WTC11 (cell line): ENCODE measurements at regions not wholly inside any gene's neighbourhood (a gene's known extent, or its start where the extent isn't known, plus 50 kb on each side); places are given as distances from the start of the nearest gene placed in this dataset.

Experiments used
- ATAC-seq: fragments of 200-7000 bp; cut with Tn5 transposase; 2 replicates; pipeline ENCODE4 v1.10.0; 2021; ENCODE audit warnings: mild to moderate bottlenecking, moderate library complexity
- CTCF ChIA-PET: fragments of 300-600 bp; sonication (Branson Sonifier 250); formaldehyde crosslinking; loops from one replicate; lab custom pipeline; 2021; ENCODE audit warnings: antibody characterized with exemption; lab: Charles Lee
- POLR2A ChIA-PET: fragments of 350-600 bp; sonication (Branson Sonifier 250); formaldehyde crosslinking; loops from one replicate; lab custom pipeline; 2021; ENCODE audit warnings: antibody characterized with exemption; lab: Charles Lee
- DNase-seq: peaks from one replicate; pipeline ENCODE4 v3.0.0; 2021; ENCODE audit warnings: low spot score
- H3K27ac Mint-ChIP-seq: 2 replicates; pipeline ENCODE4 v1.8.0; 2021; ENCODE audit warnings: mixed read lengths
- H3K27me3 Mint-ChIP-seq: 2 replicates; pipeline ENCODE4 v1.8.0; 2021; ENCODE audit warnings: low read depth, mild to moderate bottlenecking, moderate library complexity, mixed read lengths
- H3K36me3 Mint-ChIP-seq: 2 replicates; pipeline ENCODE4 v1.8.0; 2021; ENCODE audit warnings: mixed read lengths
- H3K4me1 Mint-ChIP-seq: 2 replicates; pipeline ENCODE4 v1.8.0; 2022; ENCODE audit warnings: mixed read lengths
- H3K4me3 Mint-ChIP-seq: 2 replicates; pipeline ENCODE4 v1.8.0; 2021; ENCODE audit warnings: mild to moderate bottlenecking, moderate library complexity, mixed read lengths
- H3K9me3 Mint-ChIP-seq: 2 replicates; pipeline ENCODE4 v1.8.0; 2021; ENCODE audit warnings: mixed read lengths
- ARID4B ChIP-seq: sonication (generic); formaldehyde crosslinking; IDR thresholded peaks from 2 replicates; pipeline ENCODE4 v1.8.0; 2023; ENCODE audit warnings: missing genetic modification reagents, mild to moderate bottlenecking, borderline replicate concordance
- ATF3 ChIP-seq: sonication (generic); formaldehyde crosslinking; conservative IDR thresholded peaks from 2 replicates; pipeline ENCODE4 v1.8.1; 2022; ENCODE audit warnings: mild to moderate bottlenecking, missing genetic modification reagents
- CDX4 ChIP-seq: fragments of 250-450 bp; sonication (Bioruptor Pico); IDR thresholded peaks from 2 replicates; pipeline ENCODE4 v1.9.0; 2021; ENCODE audit warnings: moderate library complexity, mild to moderate bottlenecking, inconsistent platforms, borderline replicate concordance
- CREM ChIP-seq: sonication (generic); formaldehyde crosslinking; IDR thresholded peaks from 2 replicates; pipeline ENCODE4 v1.8.1; 2022; ENCODE audit warnings: mild to moderate bottlenecking, missing genetic modification reagents, moderate library complexity
- E2F5 ChIP-seq: sonication (generic); formaldehyde crosslinking; IDR thresholded peaks from 2 replicates; pipeline ENCODE4 v1.8.1; 2022; ENCODE audit warnings: mild to moderate bottlenecking, moderate library complexity, missing genetic modification reagents
- ELF4 ChIP-seq: sonication (generic); formaldehyde crosslinking; IDR thresholded peaks from 2 replicates; pipeline ENCODE4 v1.8.1; 2022; ENCODE audit warnings: low read depth, mild to moderate bottlenecking, moderate library complexity, missing genetic modification reagents
- ERG ChIP-seq: fragments of 250-450 bp; sonication (Bioruptor Pico); IDR thresholded peaks from 2 replicates; pipeline ENCODE4 v1.8.0; 2021; ENCODE audit warnings: mild to moderate bottlenecking
- ETV6 ChIP-seq: sonication (generic); formaldehyde crosslinking; IDR thresholded peaks from 2 replicates; pipeline ENCODE4 v1.8.1; 2022; ENCODE audit warnings: mild to moderate bottlenecking, missing genetic modification reagents
- FOXJ3 ChIP-seq: sonication (generic); formaldehyde crosslinking; IDR thresholded peaks from 2 replicates; pipeline ENCODE4 v1.9.0; 2021; ENCODE audit warnings: missing genetic modification reagents, mild to moderate bottlenecking, borderline replicate concordance
- FOXP1 ChIP-seq: sonication (generic); formaldehyde crosslinking; IDR thresholded peaks from 2 replicates; pipeline ENCODE4 v1.8.0; 2022; ENCODE audit warnings: missing genetic modification reagents, mild to moderate bottlenecking, moderate library complexity, borderline replicate concordance
- IRF1 ChIP-seq: sonication (generic); formaldehyde crosslinking; IDR thresholded peaks from 2 replicates; pipeline ENCODE4 v1.8.0; 2023; ENCODE audit warnings: missing genetic modification reagents
- NFE2L1 ChIP-seq: sonication (generic); formaldehyde crosslinking; IDR thresholded peaks from 2 replicates; pipeline ENCODE4 v1.8.1; 2023; ENCODE audit warnings: missing genetic modification reagents
- NR2C2 ChIP-seq: sonication (generic); formaldehyde crosslinking; IDR thresholded peaks from 2 replicates; pipeline ENCODE4 v1.8.0; 2022; ENCODE audit warnings: mild to moderate bottlenecking, missing genetic modification reagents
- NR3C1 ChIP-seq: sonication (generic); formaldehyde crosslinking; conservative IDR thresholded peaks from 2 replicates; pipeline ENCODE4 v1.8.1; 2023; ENCODE audit warnings: low read depth, mild to moderate bottlenecking, missing genetic modification reagents
- OVOL2 ChIP-seq: fragments of 250-450 bp; sonication (Bioruptor Pico); IDR thresholded peaks from 2 replicates; pipeline ENCODE4 v1.9.0; 2021; ENCODE audit warnings: mild to moderate bottlenecking, borderline replicate concordance
- SMAD4 ChIP-seq: sonication (generic); formaldehyde crosslinking; IDR thresholded peaks from 2 replicates; pipeline ENCODE4 v1.8.0; 2022; ENCODE audit warnings: mild to moderate bottlenecking, missing genetic modification reagents
- USF2 ChIP-seq: sonication (generic); formaldehyde crosslinking; IDR thresholded peaks from 2 replicates; pipeline ENCODE4 v1.8.1; 2023; ENCODE audit warnings: mild to moderate bottlenecking, missing genetic modification reagents, moderate library complexity
- ZMAT4 ChIP-seq: fragments of 250-450 bp; sonication (Bioruptor Pico); IDR thresholded peaks from 2 replicates; pipeline ENCODE4 v1.9.0; 2021; ENCODE audit warnings: mild to moderate bottlenecking
- ZNF396 ChIP-seq: fragments of 250-450 bp; sonication (Bioruptor Pico); IDR thresholded peaks from 2 replicates; pipeline ENCODE4 v1.8.0; 2021; ENCODE audit warnings: mild to moderate bottlenecking, moderate library complexity, borderline replicate concordance
- ZNF532 ChIP-seq: fragments of 250-450 bp; sonication (Bioruptor Pico); IDR thresholded peaks from 2 replicates; pipeline ENCODE4 v1.9.0; 2021; ENCODE audit warnings: mild to moderate bottlenecking, borderline replicate concordance

- TF ChIP-seq NR3C1 (CRISPR knock-in tag) (no peak), FOXJ3 (CRISPR knock-in tag) (no peak), ZNF396 (CRISPR knock-in tag) (no peak), NR2C2 (CRISPR knock-in tag) (no peak), USF2 (no peak), OVOL2 (CRISPR knock-in tag) (no peak), E2F5 (CRISPR knock-in tag) (no peak)
Measured at GRCh38 chr18:25630682-25631081, 278.7 kb upstream of the ZNF521 start (continued).

- H3K27ac Mint-ChIP-seq = no peak overlapping the region
- H3K27me3 Mint-ChIP-seq = no peaks in the 10 kb centered on the region
- TF ChIP-seq SMAD4 (CRISPR knock-in tag) = no peak
- TF ChIP-seq ERG (CRISPR knock-in tag) = no peak
- no peak for TF ChIP-seq ARID4B (CRISPR knock-in tag)
- TF ChIP-seq ZMAT4 = no peak
- no peak overlapping the region for H3K4me3 Mint-ChIP-seq
- H3K9me3 Mint-ChIP-seq = peaks cover 42% of the 10 kb centered on the region
- no peaks in the 10 kb centered on the region for H3K4me1 Mint-ChIP-seq
- CTCF ChIA-PET = no interaction called here
- ATAC-seq (no peak), DNase-seq (no peak)
- POLR2A ChIA-PET = no interaction called here
- H3K36me3 Mint-ChIP-seq = peaks cover 18% of the 10 kb centered on the region
Measured at GRCh38 chr18:25621682-25622081, 269.7 kb upstream of the ZNF521 start.

GRCh38 chr18:25621144-25621543 is 269.2 kb upstream of the ZNF521 start:
- H3K36me3 Mint-ChIP-seq = peaks cover 15% of the 10 kb centered on the region
- ChIA-PET POLR2A (no interaction called here), CTCF (no interaction called here)
- peaks cover 38% of the 10 kb centered on the region for H3K9me3 Mint-ChIP-seq
- H3K4me3 Mint-ChIP-seq = no peak overlapping the region
- ATAC-seq (no peak), DNase-seq (no peak)
- no peaks in the 10 kb centered on the region for H3K27me3 Mint-ChIP-seq
- H3K27ac Mint-ChIP-seq = no peak overlapping the region
- H3K4me1 Mint-ChIP-seq = no peaks in the 10 kb centered on the region
- TF ChIP-seq FOXP1 (CRISPR knock-in tag) (no peak), CREM (CRISPR knock-in tag) (no peak), ELF4 (CRISPR knock-in tag) (no peak), ATF3 (CRISPR knock-in tag) (no peak), ETV6 (CRISPR knock-in tag) (no peak), ZNF532 (no peak), SMAD4 (CRISPR knock-in tag) (no peak), CDX4 (no peak), NFE2L1 (no peak), IRF1 (CRISPR knock-in tag) (no peak)
